AG09309 (cell line): ENCODE measurements at regions not wholly inside any gene's neighbourhood (a gene's known extent, or its start where the extent isn't known, plus 50 kb on each side); places are given as distances from the start of the nearest gene placed in this dataset.

Source experiments
- DNase-seq: peaks from one replicate; pipeline ENCODE4 v3.0.0-alpha.2; 2010; ENCODE audit warnings: low read depth
- H3K4me3 ChIP-seq: 2 replicates; pipeline ENCODE4 v1.5.1; 2011; ENCODE audit warnings: mild to moderate bottlenecking, low read depth, low read length, moderate library complexity; ENCODE audit not compliant: control insufficient read depth
- TF ChIP-seq, protein P1 (sequence below): IDR thresholded peaks from 2 replicates; pipeline ENCODE4 v1.5.1; 2011; ENCODE audit warnings: mild to moderate bottlenecking, low read depth, low read length, inconsistent platforms; ENCODE audit not compliant: insufficient read depth, control insufficient read depth; ENCODE audit errors: missing control alignments

DNA sequence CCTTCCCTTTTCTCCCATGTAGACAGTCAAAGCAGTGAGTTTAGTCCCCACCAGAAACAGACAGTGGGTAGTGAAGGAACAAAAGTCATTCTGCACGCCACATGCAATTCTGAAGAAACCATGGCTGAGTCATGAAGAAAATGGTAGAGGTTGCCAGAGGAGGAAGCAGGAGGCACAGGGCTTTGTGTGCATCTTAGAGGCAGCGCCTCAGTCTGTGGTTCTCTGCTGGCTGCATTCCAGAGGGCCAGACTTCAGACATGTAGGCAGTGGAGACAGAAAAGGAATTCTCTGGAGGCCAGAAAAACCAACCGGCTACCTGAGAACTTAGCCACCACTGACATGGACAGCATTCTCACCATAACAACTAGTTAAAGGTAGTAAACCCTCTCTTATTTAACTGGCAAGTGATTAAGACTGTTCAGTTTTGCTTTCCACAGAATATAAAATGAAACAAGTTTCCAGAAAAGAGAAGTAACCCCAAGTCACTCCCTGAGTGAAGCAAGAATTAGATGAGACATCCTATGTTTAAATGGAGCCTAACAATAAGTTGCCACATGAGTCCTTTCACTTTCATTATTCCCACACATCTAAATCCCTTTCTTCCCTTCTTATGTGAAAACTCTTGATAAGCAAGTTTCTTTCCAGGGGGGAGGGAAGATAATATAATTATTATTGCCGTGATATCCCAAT, 556.1 kb downstream of the SOX6 start:
- TF ChIP-seq, protein P1, sequence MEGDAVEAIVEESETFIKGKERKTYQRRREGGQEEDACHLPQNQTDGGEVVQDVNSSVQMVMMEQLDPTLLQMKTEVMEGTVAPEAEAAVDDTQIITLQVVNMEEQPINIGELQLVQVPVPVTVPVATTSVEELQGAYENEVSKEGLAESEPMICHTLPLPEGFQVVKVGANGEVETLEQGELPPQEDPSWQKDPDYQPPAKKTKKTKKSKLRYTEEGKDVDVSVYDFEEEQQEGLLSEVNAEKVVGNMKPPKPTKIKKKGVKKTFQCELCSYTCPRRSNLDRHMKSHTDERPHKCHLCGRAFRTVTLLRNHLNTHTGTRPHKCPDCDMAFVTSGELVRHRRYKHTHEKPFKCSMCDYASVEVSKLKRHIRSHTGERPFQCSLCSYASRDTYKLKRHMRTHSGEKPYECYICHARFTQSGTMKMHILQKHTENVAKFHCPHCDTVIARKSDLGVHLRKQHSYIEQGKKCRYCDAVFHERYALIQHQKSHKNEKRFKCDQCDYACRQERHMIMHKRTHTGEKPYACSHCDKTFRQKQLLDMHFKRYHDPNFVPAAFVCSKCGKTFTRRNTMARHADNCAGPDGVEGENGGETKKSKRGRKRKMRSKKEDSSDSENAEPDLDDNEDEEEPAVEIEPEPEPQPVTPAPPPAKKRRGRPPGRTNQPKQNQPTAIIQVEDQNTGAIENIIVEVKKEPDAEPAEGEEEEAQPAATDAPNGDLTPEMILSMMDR = no peak
- no peak overlapping the region for H3K4me3 ChIP-seq
- peak; percentile 53 for DNase-seq

DNA sequence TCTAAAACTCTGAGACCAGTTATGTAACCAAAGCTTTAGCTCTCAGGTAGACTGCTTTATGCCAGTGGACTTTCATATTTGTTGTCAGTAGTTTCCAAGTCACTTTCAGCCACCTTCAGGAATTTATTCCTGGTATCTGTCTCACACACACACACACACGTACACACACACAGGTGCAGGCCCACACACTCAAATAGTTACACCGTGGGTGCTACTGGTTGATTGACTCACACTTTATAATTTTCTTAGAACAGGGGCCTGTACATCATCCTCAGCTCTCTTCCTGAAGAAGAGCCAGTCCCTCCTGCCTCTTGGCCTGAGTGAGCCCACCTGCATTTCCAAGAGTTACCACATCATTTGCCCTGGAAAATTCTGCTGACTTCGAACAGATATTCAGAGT, 555.2 kb downstream of the SOX6 start:
- TF ChIP-seq, protein P1 = no peak
- no peak overlapping the region for H3K4me3 ChIP-seq
- no peak for DNase-seq

DNA sequence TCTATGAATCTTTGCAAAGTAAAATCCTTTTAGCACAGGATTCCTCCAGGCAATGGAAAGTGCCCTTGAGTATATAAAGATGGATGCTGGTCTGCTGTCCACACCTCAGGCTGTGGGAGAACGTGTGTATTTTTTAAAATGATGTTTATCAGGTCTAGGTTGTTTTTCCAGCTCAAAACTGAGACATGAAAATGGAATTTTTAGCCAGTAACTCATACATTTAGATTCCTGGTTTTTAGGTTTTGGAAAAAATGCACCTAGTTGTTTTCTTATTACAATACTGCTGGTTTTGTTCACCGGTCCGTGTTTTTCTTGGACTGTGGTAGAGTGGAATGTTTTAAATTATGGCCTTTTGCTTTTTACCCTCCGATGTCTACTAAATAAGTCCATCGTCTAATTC, 554.7 kb downstream of the SOX6 start:
- no peak overlapping the region for H3K4me3 ChIP-seq
- TF ChIP-seq, protein P1 = no peak

DNA sequence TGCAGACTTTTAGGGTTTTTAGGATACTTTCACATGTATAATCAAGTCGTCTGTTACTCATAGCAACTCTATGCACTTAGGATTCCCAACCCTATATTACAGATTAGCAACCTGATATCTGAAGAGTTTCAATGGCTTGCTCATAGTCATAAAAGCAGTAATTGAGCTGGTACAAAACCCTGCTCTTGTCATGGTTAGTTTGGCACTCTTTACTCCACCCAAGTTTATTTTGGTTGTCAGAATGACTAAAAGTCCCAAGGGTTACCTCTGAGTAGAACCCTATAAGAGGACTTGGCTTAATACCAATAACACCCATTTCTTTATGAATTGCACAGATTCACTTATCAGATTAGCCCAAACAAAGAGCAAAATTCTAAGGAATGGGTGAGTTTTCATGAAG, 550.6 kb downstream of the SOX6 start:
- TF ChIP-seq, protein P1 = no peak
- H3K4me3 ChIP-seq = no peak overlapping the region
- DNase-seq = no peak

More for the DNA sequence above, 554.7 kb downstream of the SOX6 start:
- DNase-seq = no peak

DNA sequence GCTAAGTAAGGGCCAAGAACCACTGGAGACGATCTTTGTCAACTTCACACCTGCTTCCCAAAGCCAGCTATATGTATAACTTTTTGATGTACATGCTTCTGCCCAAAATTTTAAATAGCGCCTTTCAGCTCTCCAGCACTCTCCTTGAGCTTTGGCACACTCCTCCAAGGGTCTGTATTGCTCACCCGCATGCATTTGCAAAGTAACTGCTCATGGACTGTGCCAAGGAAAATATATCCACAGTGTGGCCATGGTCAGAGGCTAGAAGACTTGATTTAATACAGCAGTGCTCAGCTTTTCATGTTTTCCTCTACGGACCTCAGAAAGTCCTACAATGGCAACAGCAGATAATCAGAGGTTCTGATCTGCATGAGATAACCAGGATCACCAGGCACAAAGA, 550.1 kb downstream of the SOX6 start:
- H3K4me3 ChIP-seq = no peak overlapping the region
- TF ChIP-seq, protein P1 = no peak
- no peak for DNase-seq

DNA sequence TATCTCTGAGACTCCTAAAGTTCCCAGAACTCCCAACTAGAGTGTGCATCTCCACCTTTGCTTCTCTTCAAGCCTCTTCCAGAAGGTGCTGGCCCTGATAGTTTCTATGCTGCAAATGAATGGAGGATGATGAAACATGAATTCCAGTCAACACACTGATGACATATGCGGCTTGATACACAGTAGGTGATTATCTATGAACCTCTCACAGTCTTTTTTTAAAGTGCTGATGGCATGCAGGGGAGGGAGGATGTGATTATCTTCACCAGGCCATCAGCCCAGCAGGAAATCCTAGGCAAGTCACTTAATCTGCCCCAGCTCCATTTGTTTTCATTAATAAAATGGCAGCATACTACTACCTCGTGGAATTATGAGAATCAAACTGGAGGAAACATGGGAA, 548.5 kb downstream of the SOX6 start:
- H3K4me3 ChIP-seq = no peak overlapping the region
- no peak for DNase-seq
- TF ChIP-seq, protein P1 = no peak

DNA sequence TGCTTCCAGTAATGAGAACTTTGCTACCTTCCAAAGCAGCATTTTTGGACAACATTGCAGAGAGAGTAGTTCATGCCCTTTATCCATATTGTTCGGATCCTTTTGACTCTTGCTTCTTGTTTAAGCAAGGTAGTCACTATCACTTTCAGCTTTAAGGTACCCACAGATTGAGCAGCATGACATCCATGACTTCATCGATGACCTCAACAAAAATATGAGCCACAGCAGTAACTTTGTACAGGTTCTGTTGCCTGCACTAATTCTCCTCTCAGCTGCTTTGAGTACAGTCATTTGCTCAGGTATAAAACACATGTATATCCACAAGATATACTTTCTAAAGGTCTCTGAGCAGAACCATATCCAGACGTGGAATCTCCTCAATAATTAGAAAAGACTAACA, 546.3 kb downstream of the SOX6 start:
- no peak overlapping the region for H3K4me3 ChIP-seq
- no peak for DNase-seq
- TF ChIP-seq, protein P1 = no peak
